Progenitor cell of endocrine pancreas (in vitro differentiated cells): ENCODE measurements at regions not wholly inside any gene's neighbourhood (a gene's known extent, or its start where the extent isn't known, plus 50 kb on each side); places are given as distances from the start of the nearest gene placed in this dataset.

ENCODE experiments used
- DNase-seq: peaks from one replicate; pipeline ENCODE4 v3.0.0; 2021; ENCODE audit warnings: low spot score; ENCODE audit not compliant: unreplicated experiment
- H3K27ac Mint-ChIP-seq: 2 replicates; pipeline ENCODE4 v1.8.0; 2021; ENCODE audit warnings: mild to moderate bottlenecking, moderate library complexity, mixed read lengths
- H3K27me3 Mint-ChIP-seq: 2 replicates; pipeline ENCODE4 v1.8.0; 2021; ENCODE audit warnings: mixed read lengths
- H3K36me3 Mint-ChIP-seq: 2 replicates; pipeline ENCODE4 v1.8.0; 2022; ENCODE audit warnings: mixed read lengths; ENCODE audit not compliant: insufficient read depth
- H3K4me1 Mint-ChIP-seq: 2 replicates; pipeline ENCODE4 v1.8.0; 2021; ENCODE audit warnings: low read depth, mixed read lengths
- H3K4me3 Mint-ChIP-seq: 2 replicates; pipeline ENCODE4 v1.8.0; 2021; ENCODE audit warnings: low read depth, mild to moderate bottlenecking, moderate library complexity, mixed read lengths
- H3K9me3 Mint-ChIP-seq: 2 replicates; pipeline ENCODE4 v1.8.0; 2021; ENCODE audit warnings: low read depth, mixed read lengths
- TF ChIP-seq, protein P1 (sequence below): fragments of 200-600 bp; sonication (generic); IDR thresholded peaks from one replicate; pipeline ENCODE4 v1.5.0; 2021; ENCODE audit warnings: antibody characterized with exemption, mild to moderate bottlenecking; ENCODE audit not compliant: unreplicated experiment

DNA sequence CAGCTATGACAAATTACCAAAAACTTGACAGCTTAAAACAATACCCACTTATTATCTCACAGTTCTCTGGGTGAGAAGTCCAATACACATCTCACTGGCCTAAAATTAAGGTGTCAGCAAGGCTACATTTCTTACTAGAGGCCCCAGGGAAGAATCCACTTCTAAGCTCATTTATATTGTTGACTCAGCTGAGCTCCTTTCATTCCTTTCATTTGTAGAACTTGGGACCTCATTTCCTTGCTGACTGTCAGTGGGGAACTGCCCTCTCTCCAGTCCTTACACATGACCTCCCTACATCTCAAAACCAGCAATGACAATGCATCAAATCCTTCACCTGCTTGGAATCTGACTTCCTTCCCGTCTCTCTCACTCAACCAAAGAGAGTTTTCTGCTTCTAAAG lies 240.3 kb downstream of the IPMK start:
- Mint-ChIP-seq H3K36me3 (no peaks in the 10 kb centered on the region), H3K27me3 (no peaks in the 10 kb centered on the region), H3K9me3 (peaks cover 22% of the 10 kb centered on the region), H3K4me3 (no peak overlapping the region), H3K4me1 (peaks cover 9% of the 10 kb centered on the region), H3K27ac (no peak overlapping the region)
- TF ChIP-seq, protein P1, sequence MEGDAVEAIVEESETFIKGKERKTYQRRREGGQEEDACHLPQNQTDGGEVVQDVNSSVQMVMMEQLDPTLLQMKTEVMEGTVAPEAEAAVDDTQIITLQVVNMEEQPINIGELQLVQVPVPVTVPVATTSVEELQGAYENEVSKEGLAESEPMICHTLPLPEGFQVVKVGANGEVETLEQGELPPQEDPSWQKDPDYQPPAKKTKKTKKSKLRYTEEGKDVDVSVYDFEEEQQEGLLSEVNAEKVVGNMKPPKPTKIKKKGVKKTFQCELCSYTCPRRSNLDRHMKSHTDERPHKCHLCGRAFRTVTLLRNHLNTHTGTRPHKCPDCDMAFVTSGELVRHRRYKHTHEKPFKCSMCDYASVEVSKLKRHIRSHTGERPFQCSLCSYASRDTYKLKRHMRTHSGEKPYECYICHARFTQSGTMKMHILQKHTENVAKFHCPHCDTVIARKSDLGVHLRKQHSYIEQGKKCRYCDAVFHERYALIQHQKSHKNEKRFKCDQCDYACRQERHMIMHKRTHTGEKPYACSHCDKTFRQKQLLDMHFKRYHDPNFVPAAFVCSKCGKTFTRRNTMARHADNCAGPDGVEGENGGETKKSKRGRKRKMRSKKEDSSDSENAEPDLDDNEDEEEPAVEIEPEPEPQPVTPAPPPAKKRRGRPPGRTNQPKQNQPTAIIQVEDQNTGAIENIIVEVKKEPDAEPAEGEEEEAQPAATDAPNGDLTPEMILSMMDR, result no peak
- DNase-seq, result no peak

DNA sequence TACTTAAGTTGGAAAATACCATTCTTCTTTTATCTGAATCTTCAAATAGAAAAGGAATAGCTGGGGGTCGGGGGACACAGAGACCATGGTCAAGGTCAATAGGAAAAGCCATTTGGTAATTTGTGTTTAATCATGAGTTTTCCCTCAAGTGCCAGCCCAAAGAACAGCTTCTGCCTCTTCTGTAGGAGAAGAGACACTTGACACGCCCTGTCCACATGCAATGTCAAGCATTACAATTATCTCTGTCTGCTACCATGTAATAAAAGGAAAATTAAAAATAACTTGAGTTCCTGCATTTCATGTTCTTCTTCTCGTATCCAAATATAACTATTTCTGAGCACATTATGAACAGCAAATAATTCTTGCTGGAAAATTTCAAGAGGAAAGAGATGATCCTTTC lies 241.7 kb downstream of the IPMK start:
- Mint-ChIP-seq H3K4me3 (no peak overlapping the region), H3K4me1 (peaks cover 9% of the 10 kb centered on the region), H3K27ac (no peak overlapping the region), H3K36me3 (peaks cover 2% of the 10 kb centered on the region), H3K27me3 (no peaks in the 10 kb centered on the region), H3K9me3 (peaks cover 25% of the 10 kb centered on the region)
- no peak for DNase-seq
- TF ChIP-seq, protein P1, result no peak

DNA sequence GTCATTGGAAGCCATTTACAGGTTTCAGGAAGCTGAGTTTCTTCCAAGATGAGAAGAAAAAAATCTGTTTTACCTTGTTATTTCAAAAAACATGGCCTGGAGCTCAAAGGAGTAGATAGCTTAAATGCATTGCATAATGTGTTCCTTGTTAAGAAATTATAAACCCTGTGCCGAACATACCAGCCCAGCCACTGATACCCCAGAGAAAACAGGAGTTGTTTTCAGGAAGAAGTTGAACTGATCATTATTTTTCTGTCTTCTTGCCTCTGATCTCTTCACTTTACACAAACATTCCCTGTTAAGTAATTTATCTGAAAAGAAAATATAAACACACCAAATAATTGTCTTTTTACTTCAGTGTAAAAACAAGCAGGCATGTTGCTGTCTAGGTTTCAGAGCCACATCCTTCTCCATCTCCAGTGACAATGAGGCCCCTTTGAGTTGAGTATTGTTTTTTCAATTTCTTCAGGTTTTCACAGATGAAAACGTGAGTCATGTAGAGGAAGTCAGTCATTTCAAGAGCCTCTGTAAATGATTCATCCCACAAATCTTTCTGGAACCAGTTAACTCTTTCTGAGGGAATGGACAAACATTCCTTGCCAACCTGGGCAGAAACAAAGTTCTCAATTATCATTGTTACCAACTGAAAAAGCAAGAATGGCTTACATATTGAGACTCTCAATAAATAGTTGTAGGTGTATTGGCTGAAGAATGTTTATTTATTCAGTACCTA lies 244.2 kb downstream of the IPMK start:
- Mint-ChIP-seq H3K36me3 (peaks cover 2% of the 10 kb centered on the region), H3K9me3 (peaks cover 34% of the 10 kb centered on the region), H3K4me1 (peaks cover 9% of the 10 kb centered on the region), H3K27ac (peak overlapping the region; percentile 41), H3K4me3 (no peak overlapping the region), H3K27me3 (no peaks in the 10 kb centered on the region)
- no peak for DNase-seq
- TF ChIP-seq, protein P1, result no peak

DNA sequence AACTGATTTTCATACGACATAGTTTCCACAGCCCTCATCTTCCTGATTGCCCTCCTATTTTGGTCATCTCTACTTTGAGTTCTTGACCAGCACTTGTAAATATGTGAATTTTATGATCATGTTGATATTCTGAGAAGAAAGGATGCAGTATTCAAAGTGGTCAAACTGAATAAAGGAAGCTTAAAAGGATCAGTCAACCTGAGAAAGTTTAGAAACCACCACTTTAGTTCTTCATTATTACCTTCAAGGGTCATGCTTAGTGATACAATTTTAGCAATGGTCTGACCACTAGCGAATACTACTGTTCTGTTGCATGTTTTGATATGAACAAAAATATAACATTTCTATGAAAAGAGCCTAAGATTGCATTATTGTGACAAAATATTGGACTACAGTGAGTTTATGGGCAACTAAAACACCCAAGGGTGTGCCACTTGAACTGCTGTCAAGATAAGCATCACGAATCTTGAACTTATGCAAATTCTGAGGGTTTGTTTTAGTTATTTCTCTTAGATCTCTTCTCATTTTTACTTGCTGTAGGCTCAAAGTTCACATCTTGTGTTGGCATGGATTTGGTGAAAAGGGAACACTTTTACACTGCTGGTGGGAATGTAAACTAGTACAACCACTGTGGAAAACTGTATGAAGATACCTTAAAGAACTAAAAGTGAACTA lies 247.7 kb downstream of the IPMK start:
- H3K9me3 Mint-ChIP-seq, result peaks cover 23% of the 10 kb centered on the region
- TF ChIP-seq, protein P1, result no peak
- peaks cover 2% of the 10 kb centered on the region for H3K36me3 Mint-ChIP-seq
- H3K4me3 Mint-ChIP-seq, result no peak overlapping the region
- no peak for DNase-seq
- peaks cover 9% of the 10 kb centered on the region for H3K4me1 Mint-ChIP-seq
- H3K27me3 Mint-ChIP-seq, result no peaks in the 10 kb centered on the region
- H3K27ac Mint-ChIP-seq, result peak overlapping the region; percentile 15

DNA sequence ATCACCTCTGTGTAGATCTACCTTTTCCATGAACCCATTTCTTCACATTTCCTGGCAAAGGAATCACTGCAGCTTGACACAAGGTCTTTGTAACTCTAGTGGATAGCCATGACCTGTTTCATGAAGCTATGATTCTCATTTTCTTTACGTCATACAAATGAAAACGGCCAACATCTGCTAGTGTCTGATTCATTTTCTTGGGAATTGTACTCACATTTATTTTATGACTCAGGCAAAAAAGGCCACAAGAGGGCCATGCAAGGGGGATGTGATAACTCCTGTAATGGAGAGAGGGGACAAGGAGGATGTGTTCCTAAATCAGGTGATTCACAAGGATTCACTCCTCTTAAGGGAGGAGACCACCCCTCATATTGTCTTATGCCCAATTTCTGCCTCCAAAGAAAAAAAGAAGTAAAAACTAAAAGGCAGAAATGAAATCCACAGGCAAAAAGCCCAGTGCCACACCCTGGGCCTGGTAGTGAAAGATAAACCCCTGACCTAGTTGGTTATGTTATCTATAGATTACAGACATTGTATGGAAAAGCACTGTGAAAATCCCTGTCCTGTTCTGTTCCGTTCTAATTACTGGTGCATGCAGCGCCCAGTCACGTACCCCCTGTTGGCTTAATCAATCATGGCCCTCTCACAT lies 249.9 kb downstream of the IPMK start:
- Mint-ChIP-seq H3K27ac (no peak overlapping the region), H3K9me3 (peaks cover 16% of the 10 kb centered on the region), H3K36me3 (peaks cover 2% of the 10 kb centered on the region)

More for the DNA sequence above, 249.9 kb downstream of the IPMK start:
- Mint-ChIP-seq H3K4me1 (no peaks in the 10 kb centered on the region), H3K27me3 (no peaks in the 10 kb centered on the region), H3K4me3 (no peak overlapping the region)
- no peak for DNase-seq
- TF ChIP-seq, protein P1, result no peak
